Panc1 (cell line): ENCODE measurements at regions not wholly inside any gene's neighbourhood (a gene's known extent, or its start where the extent isn't known, plus 50 kb on each side); places are given as distances from the start of the nearest gene placed in this dataset.

Source experiments
- CTCF ChIP-seq: fragments of 450-650 bp; IDR thresholded peaks from 2 replicates; pipeline ENCODE4 v1.5.1; 2017; ENCODE audit warnings: mild to moderate bottlenecking
- POLR2AphosphoS5 ChIP-seq: IDR thresholded peaks from 2 replicates; pipeline ENCODE4 v1.6.1; 2012; ENCODE audit warnings: mild to moderate bottlenecking, low read depth, low read length, moderate library complexity
- REST ChIP-seq, 2 experiments: IDR thresholded peaks; 2 replicates each; pipeline ENCODE4 v1.6.1; 2011 to 2012; ENCODE audit warnings: low read depth in 2 of 2, control low read depth in 1 of 2, low read length in 1 of 2, mild to moderate bottlenecking in 1 of 2, moderate library complexity in 1 of 2; ENCODE audit not compliant: insufficient read depth in 1 of 2
- TCF7L2 ChIP-seq: IDR thresholded peaks from 2 replicates; pipeline ENCODE4 v1.6.1; 2011; ENCODE audit warnings: mild to moderate bottlenecking, low read depth, low read length, inconsistent platforms

- TF ChIP-seq CTCF (no peak), POLR2AphosphoS5 (no peak), TCF7L2 (no peak), REST (IDR thresholded peaks at IDR 0.05; ENCODE audit: insufficient read depth in 1 of 2, low read depth in 2 of 2, low read length in 1 of 2) (no peak)
Measured at GRCh38 chr5:6212244-6212643, 166.1 kb downstream of the MED10 start.
